NT2/D1 (cell line): ENCODE measurements at regions not wholly inside any gene's neighbourhood (a gene's known extent, or its start where the extent isn't known, plus 50 kb on each side); places are given as distances from the start of the nearest gene placed in this dataset.

Experiments
- DNase-seq: peaks from one replicate; pipeline ENCODE4 v3.0.0-alpha.2; 2011; ENCODE audit warnings: low read depth, low spot score
- H3K27me3 ChIP-seq: 2 replicates; pipeline ENCODE4 v1.6.0; 2011; ENCODE audit warnings: mild to moderate bottlenecking; ENCODE audit not compliant: insufficient read length, insufficient read depth
- H3K36me3 ChIP-seq: 2 replicates; pipeline ENCODE4 v1.6.1; 2011; ENCODE audit warnings: mild to moderate bottlenecking, low read length, mixed read lengths; ENCODE audit not compliant: insufficient read depth, insufficient read length
- H3K4me1 ChIP-seq: 2 replicates; pipeline ENCODE4 v1.5.1; 2011; ENCODE audit not compliant: insufficient read depth, insufficient read length
- H3K4me3 ChIP-seq: 2 replicates; pipeline ENCODE4 v1.5.1; 2011; ENCODE audit warnings: low read depth; ENCODE audit not compliant: insufficient read length
- H3K9ac ChIP-seq: 2 replicates; pipeline ENCODE4 v1.6.0; 2011; ENCODE audit warnings: low read depth; ENCODE audit not compliant: insufficient read length
- H3K9me3 ChIP-seq: 2 replicates; pipeline ENCODE4 v1.5.1; 2011; ENCODE audit warnings: mild to moderate bottlenecking, low read length; ENCODE audit not compliant: insufficient read depth
- SUZ12 ChIP-seq: IDR thresholded peaks from 2 replicates; pipeline ENCODE4 v1.6.1; 2011; ENCODE audit not compliant: insufficient read length, insufficient read depth; ENCODE audit errors: extremely low read depth
- YY1 ChIP-seq: IDR thresholded peaks from 2 replicates; pipeline ENCODE4 v1.6.1; 2011; ENCODE audit not compliant: insufficient read length, insufficient read depth
- ZNF274 ChIP-seq: IDR thresholded peaks from 2 replicates; pipeline ENCODE4 v1.6.1; 2011; ENCODE audit warnings: mild to moderate bottlenecking, low read depth, low read length

- H3K9ac ChIP-seq, result no peak overlapping the region
- H3K9me3 ChIP-seq, result no peaks in the 10 kb centered on the region
- H3K36me3 ChIP-seq, result no peaks in the 10 kb centered on the region
- DNase-seq, result no peak
- H3K27me3 ChIP-seq, result no peaks in the 10 kb centered on the region
- no peaks in the 10 kb centered on the region for H3K4me1 ChIP-seq
- TF ChIP-seq ZNF274 (no peak), YY1 (no peak), SUZ12 (no peak)
- H3K4me3 ChIP-seq, result no peak overlapping the region
Observed at GRCh38 chr12:90020436-90020835, 311.8 kb upstream of the ATP2B1 start.

- no peak overlapping the region for H3K9ac ChIP-seq
- H3K27me3 ChIP-seq, result no peaks in the 10 kb centered on the region
- TF ChIP-seq ZNF274, result no peak
- H3K9me3 ChIP-seq, result no peaks in the 10 kb centered on the region
- no peaks in the 10 kb centered on the region for H3K36me3 ChIP-seq
- no peak overlapping the region for H3K4me3 ChIP-seq
- DNase-seq, result no peak
- H3K4me1 ChIP-seq, result no peaks in the 10 kb centered on the region
Observed at GRCh38 chr12:90020014-90020413, 311.4 kb upstream of the ATP2B1 start.

- Histone ChIP-seq H3K4me1 (no peaks in the 10 kb centered on the region), H3K9ac (no peak overlapping the region)
- TF ChIP-seq YY1, result no peak
- TF ChIP-seq SUZ12, result no peak
- no peak for TF ChIP-seq ZNF274
Observed at GRCh38 chr12:90017316-90017715, 308.7 kb upstream of the ATP2B1 start.

GRCh38 chr12:90015228-90015627 is 306.6 kb upstream of the ATP2B1 start:
- Histone ChIP-seq H3K9ac (no peak overlapping the region), H3K4me1 (no peaks in the 10 kb centered on the region), H3K27me3 (no peaks in the 10 kb centered on the region), H3K36me3 (no peaks in the 10 kb centered on the region), H3K9me3 (no peaks in the 10 kb centered on the region), H3K4me3 (no peak overlapping the region)
- TF ChIP-seq ZNF274, result no peak
- TF ChIP-seq YY1, result no peak
- TF ChIP-seq SUZ12, result no peak
- DNase-seq, result no peak

More at GRCh38 chr12:90017316-90017715, 308.7 kb upstream of the ATP2B1 start:
- DNase-seq, result no peak
- no peaks in the 10 kb centered on the region for H3K27me3 ChIP-seq
- H3K9me3 ChIP-seq, result no peaks in the 10 kb centered on the region
- no peaks in the 10 kb centered on the region for H3K36me3 ChIP-seq
- H3K4me3 ChIP-seq, result no peak overlapping the region

GRCh38 chr12:90013409-90013808 is 304.8 kb upstream of the ATP2B1 start:
- Histone ChIP-seq H3K9ac (no peak overlapping the region), H3K4me1 (no peaks in the 10 kb centered on the region), H3K36me3 (no peaks in the 10 kb centered on the region), H3K27me3 (no peaks in the 10 kb centered on the region), H3K4me3 (no peak overlapping the region), H3K9me3 (no peaks in the 10 kb centered on the region)
- no peak for DNase-seq
- TF ChIP-seq SUZ12 (no peak), ZNF274 (no peak), YY1 (no peak)

- TF ChIP-seq SUZ12, result no peak
- H3K4me1 ChIP-seq, result no peaks in the 10 kb centered on the region
- H3K9ac ChIP-seq, result no peak overlapping the region
- no peak for DNase-seq
- no peak overlapping the region for H3K4me3 ChIP-seq
- H3K27me3 ChIP-seq, result no peaks in the 10 kb centered on the region
- H3K9me3 ChIP-seq, result no peaks in the 10 kb centered on the region
- no peaks in the 10 kb centered on the region for H3K36me3 ChIP-seq
Observed at GRCh38 chr12:90010089-90010488, 301.5 kb upstream of the ATP2B1 start.

- no peaks in the 10 kb centered on the region for H3K4me1 ChIP-seq
- no peak for DNase-seq
Observed at GRCh38 chr12:90008277-90008676, 299.6 kb upstream of the ATP2B1 start.

More at GRCh38 chr12:90008277-90008676, 299.6 kb upstream of the ATP2B1 start:
- H3K27me3 ChIP-seq, result no peaks in the 10 kb centered on the region
- H3K9me3 ChIP-seq, result no peaks in the 10 kb centered on the region
- no peak for TF ChIP-seq SUZ12
- TF ChIP-seq YY1, result no peak
- TF ChIP-seq ZNF274, result no peak
- H3K4me3 ChIP-seq, result no peak overlapping the region
- H3K9ac ChIP-seq, result no peak overlapping the region
- no peaks in the 10 kb centered on the region for H3K36me3 ChIP-seq
